IMR-90 (cell line): ENCODE measurements at regions not wholly inside any gene's neighbourhood (a gene's known extent, or its start where the extent isn't known, plus 50 kb on each side); places are given as distances from the start of the nearest gene placed in this dataset.

Source experiments
- BHLHE40 ChIP-seq: fragments of 150-350 bp; IDR thresholded peaks from 2 replicates; pipeline ENCODE4 v1.6.1; 2016; ENCODE audit warnings: mild to moderate bottlenecking, low read depth, low read length
- CTCF ChIP-seq: conservative IDR thresholded peaks from 2 replicates; pipeline ENCODE4 v1.5.1; 2012; ENCODE audit warnings: mild to moderate bottlenecking, low read depth, low read length, improper control_type of control experiment
- MAFK ChIP-seq: IDR thresholded peaks from 2 replicates; pipeline ENCODE4 v1.6.1; 2012; ENCODE audit warnings: low read depth, low read length, improper control_type of control experiment
- MAZ ChIP-seq: IDR thresholded peaks from 2 replicates; pipeline ENCODE4 v1.6.1; 2012; ENCODE audit warnings: low read depth, mild to moderate bottlenecking, low read length, improper control_type of control experiment, moderate library complexity, borderline replicate concordance
- NFE2L2 ChIP-seq: fragments of 150-350 bp; IDR thresholded peaks from 2 replicates; pipeline ENCODE4 v1.6.1; 2016; ENCODE audit warnings: low read depth, mild to moderate bottlenecking, low read length
- POLR2A ChIP-seq: IDR thresholded peaks from 2 replicates; pipeline ENCODE4 v1.6.1; 2012; ENCODE audit warnings: mild to moderate bottlenecking, low read depth, low read length
- USF2 ChIP-seq: fragments of 150-350 bp; IDR thresholded peaks from 2 replicates; pipeline ENCODE4 v1.6.1; 2017; ENCODE audit warnings: mild to moderate bottlenecking, antibody characterized with exemption, low read length, low read depth

GRCh38 chr1:55298167-55298894, 83.2 kb upstream of the USP24 start:
- TF ChIP-seq MAFK: no peak
- TF ChIP-seq CTCF: no peak
- no peak for TF ChIP-seq NFE2L2
- TF ChIP-seq POLR2A: no peak
- no peak for TF ChIP-seq BHLHE40
- TF ChIP-seq MAZ: no peak
- no peak for TF ChIP-seq USF2
